HG02588 (cell line): ENCODE measurements at regions not wholly inside any gene's neighbourhood (a gene's known extent, or its start where the extent isn't known, plus 50 kb on each side); places are given as distances from the start of the nearest gene placed in this dataset.

ENCODE experiments used
- ATAC-seq: cut with Tn5 transposase; IDR thresholded peaks from one replicate; pipeline ENCODE4 v1.9.1; 2021; ENCODE audit warnings: mild to moderate bottlenecking, moderate library complexity; ENCODE audit not compliant: unreplicated experiment

DNA sequence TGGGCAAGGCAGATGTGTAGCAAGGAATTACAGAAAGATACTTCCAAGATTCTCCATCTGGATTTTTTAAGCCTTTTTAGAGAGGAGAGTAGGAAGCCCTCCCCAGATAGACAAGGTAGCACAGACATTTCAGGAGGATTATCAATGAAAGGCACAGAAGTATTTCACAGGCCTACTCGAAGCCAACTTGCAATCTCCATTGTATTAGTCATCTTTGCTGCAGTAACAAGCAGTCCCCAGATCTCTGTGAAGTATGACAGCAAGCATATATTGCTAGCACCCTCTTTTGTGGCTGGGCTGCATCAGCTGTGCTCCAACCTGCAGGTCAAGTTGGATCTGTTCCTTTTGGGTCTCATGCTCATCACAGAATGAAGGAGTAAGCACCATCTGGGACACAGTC is 101.6 kb downstream of the MAF start:
- no peak for ATAC-seq

GRCh38 chr16:79497606-79498350 is 102.8 kb downstream of the MAF start:
- ATAC-seq, result no peak

DNA sequence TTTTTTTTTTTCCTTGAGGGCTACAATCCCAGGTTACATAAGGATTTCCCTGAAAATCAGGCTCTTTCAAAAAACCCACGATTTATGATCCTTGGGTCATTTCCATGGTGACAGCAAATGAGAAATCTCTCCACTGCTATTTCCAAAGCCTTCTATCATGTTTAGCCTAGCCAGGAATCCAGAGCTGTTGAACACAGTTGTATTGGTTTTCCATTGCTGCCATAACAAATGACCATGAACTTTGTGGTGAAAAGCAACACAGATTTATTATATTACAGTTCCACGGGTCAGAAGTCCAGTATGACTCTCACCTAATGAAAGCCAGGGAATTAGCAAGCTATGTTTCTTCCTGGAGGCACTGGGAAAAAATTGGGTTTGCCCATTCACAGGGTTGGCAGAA is 106.6 kb downstream of the MAF start:
- ATAC-seq, result no peak

- no peak for ATAC-seq
Measured at GRCh38 chr16:79492036-79492435, 108.5 kb downstream of the MAF start.

DNA sequence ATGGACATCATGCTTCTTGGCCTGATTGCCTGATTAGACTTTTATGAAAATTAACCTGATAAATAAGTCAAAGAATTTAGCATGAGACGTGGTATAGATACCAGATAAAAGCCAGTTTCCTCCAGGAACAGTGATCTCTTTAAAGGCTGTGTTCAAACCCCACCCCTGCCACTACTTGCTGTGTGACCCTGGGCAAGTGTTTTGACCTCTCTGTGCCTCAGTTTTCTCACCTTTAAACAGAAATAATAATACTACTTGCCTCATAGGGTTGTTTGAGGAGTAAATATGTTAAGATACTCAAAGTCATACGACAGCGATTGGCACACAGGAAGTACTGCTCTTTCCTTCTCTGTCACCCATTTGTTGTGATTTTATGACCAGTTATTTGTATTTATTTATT is 115.5 kb downstream of the MAF start:
- ATAC-seq, result no peak

DNA sequence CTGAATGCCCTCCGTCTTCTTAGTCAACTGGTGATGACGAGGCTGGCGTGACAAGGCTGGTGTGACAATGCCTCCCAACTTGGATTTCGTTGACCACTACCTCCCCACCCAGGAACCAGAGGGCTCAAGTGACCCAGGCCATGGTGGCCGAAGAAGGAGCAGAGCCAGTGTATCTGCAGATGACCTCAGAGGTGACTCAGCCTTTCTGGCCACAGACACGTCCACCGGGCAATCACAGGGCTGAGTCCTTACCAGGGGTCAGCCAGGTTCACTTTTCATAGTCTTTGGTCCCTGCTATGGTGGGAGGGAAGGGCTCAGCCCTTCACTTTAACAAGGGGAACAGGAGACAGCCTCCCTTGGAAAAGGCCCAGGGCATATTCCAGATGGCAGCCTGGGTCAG is 116.3 kb downstream of the MAF start:
- ATAC-seq, result no peak

- ATAC-seq, result no peak
Measured at GRCh38 chr16:79483336-79483735, 117.2 kb downstream of the MAF start.

- no peak for ATAC-seq
Measured at GRCh38 chr16:79482011-79482410, 118.5 kb downstream of the MAF start.

GRCh38 chr16:79480929-79481328 is 119.6 kb downstream of the MAF start:
- ATAC-seq, result no peak

GRCh38 chr16:79480056-79480455 is 120.5 kb downstream of the MAF start:
- ATAC-seq, result no peak

GRCh38 chr16:79476580-79476979 is 124.0 kb downstream of the MAF start:
- ATAC-seq, result no peak

DNA sequence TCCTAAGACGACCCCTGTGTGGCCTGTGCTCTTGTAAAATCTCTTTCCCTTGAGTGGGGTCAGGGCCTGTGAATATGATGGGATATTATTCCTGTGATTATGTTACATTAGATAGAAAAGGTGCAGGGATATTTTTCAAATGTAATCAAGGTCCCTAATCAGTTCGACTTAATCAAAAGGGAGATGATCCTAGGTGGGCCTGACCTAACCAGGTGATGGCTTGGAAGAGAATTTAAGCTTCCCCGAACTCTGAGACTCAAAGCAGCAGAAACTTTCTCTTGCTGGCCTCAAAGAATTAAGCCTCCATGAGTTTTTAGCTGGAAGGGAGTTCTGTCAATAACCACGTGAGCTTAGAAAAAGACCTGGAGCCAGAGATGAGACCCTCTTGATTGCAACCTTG is 124.7 kb downstream of the MAF start:
- ATAC-seq, result no peak

DNA sequence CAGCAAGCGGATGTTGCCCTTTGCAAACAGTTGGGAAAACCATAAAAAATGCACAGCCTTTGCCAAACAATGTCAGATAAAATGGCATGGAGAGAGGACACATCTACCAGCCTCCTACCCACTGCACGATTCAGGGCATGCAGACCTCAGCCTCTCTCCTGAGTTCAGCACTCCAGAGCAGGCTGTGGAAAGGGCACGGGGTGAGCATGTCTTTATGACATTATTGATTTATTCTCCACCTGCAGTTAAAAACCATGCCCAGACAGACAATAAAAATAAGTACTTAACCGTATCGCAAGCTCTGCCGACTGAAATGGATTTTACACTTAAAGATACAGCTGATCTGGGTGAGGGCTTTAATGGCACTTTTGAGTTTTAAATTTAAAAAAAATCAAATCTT is 127.1 kb downstream of the MAF start:
- ATAC-seq, result no peak

GRCh38 chr16:79472426-79472825 is 128.1 kb downstream of the MAF start:
- ATAC-seq, result no peak

GRCh38 chr16:79469999-79470398 is 130.5 kb downstream of the MAF start:
- ATAC-seq, result no peak

GRCh38 chr16:79468631-79469030 is 131.9 kb downstream of the MAF start:
- ATAC-seq, result no peak

DNA sequence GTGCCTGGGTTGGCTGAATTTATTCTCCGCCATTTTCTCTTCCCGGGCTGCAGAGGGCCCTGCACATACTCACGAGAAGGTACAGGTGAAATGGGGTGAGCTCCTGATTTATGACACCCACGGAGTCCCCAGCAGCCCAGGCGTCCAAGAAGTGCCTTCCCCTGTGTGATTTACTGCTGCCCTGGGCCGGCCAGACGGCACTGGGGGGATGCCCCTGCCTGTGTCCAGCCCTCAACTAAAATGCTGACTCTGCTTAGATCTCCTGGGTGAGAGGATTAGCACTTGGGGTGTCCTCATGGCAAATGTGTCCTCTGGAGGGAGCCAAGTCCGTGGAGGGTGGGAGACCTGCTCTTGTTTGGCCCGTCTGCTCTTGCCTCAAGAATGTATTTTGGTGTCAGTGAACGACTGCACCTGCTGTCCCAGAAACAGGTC is 132.4 kb downstream of the MAF start:
- ATAC-seq, result no peak

DNA sequence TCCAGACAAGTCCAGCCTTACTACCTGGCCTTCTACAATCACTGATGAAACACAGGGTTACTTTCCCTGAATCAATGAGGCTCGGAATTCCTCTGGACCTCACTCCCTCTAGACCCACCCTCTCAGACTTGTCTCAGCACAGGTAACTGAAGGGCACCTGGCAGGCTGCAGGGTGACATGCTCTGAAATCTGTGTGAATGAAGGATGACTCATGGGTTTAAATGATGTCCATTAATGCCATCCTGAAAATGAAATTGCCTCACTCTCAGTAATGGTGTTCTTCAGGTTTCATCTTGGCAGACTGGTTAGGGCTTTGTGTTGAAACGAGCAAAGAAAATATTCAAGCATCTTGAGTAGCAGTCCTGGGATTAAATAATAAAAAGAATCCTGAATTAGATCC is 134.4 kb downstream of the MAF start:
- no peak for ATAC-seq

GRCh38 chr16:79463841-79464240 is 136.7 kb downstream of the MAF start:
- no peak for ATAC-seq

- ATAC-seq, result no peak
Measured at GRCh38 chr16:79456036-79456435, 144.5 kb downstream of the MAF start.

- ATAC-seq, result no peak
Measured at GRCh38 chr16:79452671-79453070, 147.9 kb downstream of the MAF start.

DNA sequence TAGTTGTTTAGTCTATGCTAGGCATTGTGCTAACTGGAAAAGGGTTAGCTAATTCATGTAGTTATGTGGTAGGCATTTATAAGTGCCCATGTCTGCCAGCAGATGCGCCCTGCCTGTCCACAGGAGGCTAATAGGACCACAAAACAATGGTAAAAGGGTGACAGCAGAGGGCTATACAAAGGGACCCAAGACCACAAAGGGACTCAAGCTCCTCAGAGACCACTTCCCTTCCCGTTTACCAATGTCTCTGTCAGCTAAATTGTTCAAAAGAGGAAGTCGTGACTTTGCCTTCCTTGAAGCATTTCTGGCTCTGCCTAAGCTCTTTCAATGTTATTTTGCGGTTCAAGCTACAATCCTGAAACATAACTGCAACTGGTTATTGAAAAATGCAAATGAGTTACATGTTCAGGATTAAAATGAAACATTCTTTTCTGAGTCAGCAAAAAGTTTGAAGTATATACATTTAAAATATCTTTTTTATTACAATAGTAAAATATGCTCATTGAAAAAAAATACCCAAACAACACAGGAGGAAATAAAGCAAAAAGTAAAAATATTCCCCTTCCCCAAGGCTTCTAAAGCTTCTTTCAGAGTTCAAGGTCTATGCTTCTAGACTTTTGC is 149.2 kb downstream of the MAF start:
- ATAC-seq, result no peak

GRCh38 chr16:79449900-79450299 is 150.6 kb downstream of the MAF start:
- no peak for ATAC-seq
